HG03520 (cell line): ENCODE measurements at regions not wholly inside any gene's neighbourhood (a gene's known extent, or its start where the extent isn't known, plus 50 kb on each side); places are given as distances from the start of the nearest gene placed in this dataset.

Experiments used
- ATAC-seq: cut with Tn5 transposase; IDR thresholded peaks from one replicate; pipeline ENCODE4 v1.9.1; 2021; ENCODE audit warnings: mild to moderate bottlenecking, moderate library complexity; ENCODE audit not compliant: unreplicated experiment

GRCh38 chr3:127033171-127033570 lies 50.3 kb downstream of the PLXNA1 start:
- no peak for ATAC-seq

GRCh38 chr3:127033786-127034185 lies 50.9 kb downstream of the PLXNA1 start:
- ATAC-seq, result no peak

GRCh38 chr3:127034195-127034989 lies 51.5 kb downstream of the PLXNA1 start:
- ATAC-seq, result no peak

GRCh38 chr3:127034990-127035652 lies 52.2 kb downstream of the PLXNA1 start:
- ATAC-seq, result no peak

GRCh38 chr3:127035677-127036076 lies 52.8 kb downstream of the PLXNA1 start:
- ATAC-seq, result no peak

GRCh38 chr3:127036209-127037020 lies 53.5 kb downstream of the PLXNA1 start:
- no peak for ATAC-seq

GRCh38 chr3:127037021-127037400 lies 54.1 kb downstream of the PLXNA1 start:
- ATAC-seq, result no peak

GRCh38 chr3:127037418-127037841 lies 54.5 kb downstream of the PLXNA1 start:
- no peak for ATAC-seq

GRCh38 chr3:127037971-127038446 lies 55.1 kb downstream of the PLXNA1 start:
- no peak for ATAC-seq

- ATAC-seq, result no peak
Measured at GRCh38 chr3:127038466-127038865, 55.6 kb downstream of the PLXNA1 start.

- ATAC-seq, result no peak
Measured at GRCh38 chr3:127038923-127039581, 56.1 kb downstream of the PLXNA1 start.

GRCh38 chr3:127039719-127040118 lies 56.8 kb downstream of the PLXNA1 start:
- ATAC-seq, result no peak

- no peak for ATAC-seq
Measured at GRCh38 chr3:127040216-127040615, 57.3 kb downstream of the PLXNA1 start.

GRCh38 chr3:127041264-127041820 lies 58.4 kb downstream of the PLXNA1 start:
- ATAC-seq, result no peak

GRCh38 chr3:127041933-127042332 lies 59.0 kb downstream of the PLXNA1 start:
- no peak for ATAC-seq

GRCh38 chr3:127042634-127043033 lies 59.7 kb downstream of the PLXNA1 start:
- no peak for ATAC-seq

GRCh38 chr3:127043041-127043641 lies 60.2 kb downstream of the PLXNA1 start:
- ATAC-seq, result no peak

GRCh38 chr3:127043731-127044510 lies 61.0 kb downstream of the PLXNA1 start:
- no peak for ATAC-seq

- ATAC-seq, result no peak
Measured at GRCh38 chr3:127044996-127045395, 62.1 kb downstream of the PLXNA1 start.
